Peyer's patch (tissue), 4 donors: ENCODE measurements at regions not wholly inside any gene's neighbourhood (a gene's known extent, or its start where the extent isn't known, plus 50 kb on each side); places are given as distances from the start of the nearest gene placed in this dataset.
"Not testable (repeated sequence)": the region's sequence is repeated elsewhere in the genome, so short reads cannot be mapped to it uniquely, and the experiment has no call there.

Source experiments
- DNase-seq, 3 donors: peaks; one replicate each; pipeline ENCODE4 v3.0.0-alpha.2; 2017 to 2019
- H3K27ac ChIP-seq, 4 donors: fragments of 200-600 bp; sonication (generic); one replicate each; pipeline ENCODE4 v1.5.1; 2016 to 2019
- H3K27me3 ChIP-seq, 2 donors: fragments of 200-600 bp; sonication (generic); one replicate each; pipeline ENCODE4 v1.5.1; 2019
- H3K36me3 ChIP-seq, 3 donors: fragments of 200-600 bp; sonication (generic); one replicate each; pipeline ENCODE4 v1.5.1; 2016 to 2019
- H3K4me1 ChIP-seq, 4 donors: fragments of 200-600 bp; sonication (generic); one replicate each; pipeline ENCODE4 v1.5.1; 2016 to 2019
- H3K4me3 ChIP-seq, 4 donors: fragments of 200-600 bp; sonication (generic); 1 replicate in 3 of 4; 2 replicates in 1 of 4; pipeline ENCODE4 v1.5.1; 2016 to 2019; ENCODE audit warnings: mild to moderate bottlenecking in 1 of 4
- H3K9me3 ChIP-seq, 4 donors: fragments of 200-600 bp; sonication (generic); one replicate each; pipeline ENCODE4 v1.5.1; 2016 to 2019; ENCODE audit warnings: mild to moderate bottlenecking in 1 of 4
- POLR2A ChIP-seq, 2 donors: fragments of 450-650 bp; IDR thresholded peaks; one replicate each; pipeline ENCODE4 v1.5.1; 2017; ENCODE audit warnings: antibody characterized with exemption in 2 of 2, mild to moderate bottlenecking in 2 of 2, moderate library complexity in 2 of 2
- TF ChIP-seq, protein P1 (sequence below), 6 experiments: fragments of 450-650 bp in 4 of 6; fragments of 200-600 bp in 2 of 6; sonication (generic) in 1 of 6; IDR thresholded peaks; one replicate each; pipeline ENCODE4 v1.5.1; 2017 to 2019; ENCODE audit warnings: antibody characterized with exemption in 6 of 6, mild to moderate bottlenecking in 3 of 6, moderate library complexity in 1 of 6

DNA sequence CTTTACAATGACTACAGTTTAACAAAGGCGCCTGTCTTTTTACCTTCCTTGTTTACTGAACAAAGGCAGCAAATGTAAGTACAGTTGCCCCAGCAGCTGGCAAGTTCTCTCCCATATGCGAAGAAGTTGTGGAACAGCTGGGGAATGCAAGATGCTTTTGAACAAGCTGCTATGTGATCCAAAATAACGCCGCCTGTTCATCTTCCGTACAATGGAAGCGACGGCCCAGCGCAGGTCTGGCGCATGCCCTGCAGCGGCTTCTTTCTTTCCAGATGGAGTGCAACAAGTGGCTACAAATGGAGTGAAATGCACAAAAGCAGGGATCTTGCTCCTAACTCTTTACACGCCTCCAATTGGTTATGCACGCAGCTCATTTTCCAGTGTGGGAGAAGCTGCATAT is 97.0 kb upstream of the SVIL start:
- peaks cover 0 to 3% (median 0%) of the 10 kb centered on the region in 4 donors for H3K9me3 ChIP-seq
- TF ChIP-seq POLR2A (IDR thresholded peaks at IDR 0.05): no peak
- peaks cover 0 to 30% (median 0%) of the 10 kb centered on the region in 4 donors for H3K4me1 ChIP-seq
- no peak for DNase-seq
- H3K36me3 ChIP-seq: no peaks in the 10 kb centered on the region
- peak overlapping the region in 1 of 4 donors; percentile 38 for H3K27ac ChIP-seq
- peak overlapping the region in 1 of 4 donors; percentile 9 for H3K4me3 ChIP-seq
- no peaks in the 10 kb centered on the region for H3K27me3 ChIP-seq

DNA sequence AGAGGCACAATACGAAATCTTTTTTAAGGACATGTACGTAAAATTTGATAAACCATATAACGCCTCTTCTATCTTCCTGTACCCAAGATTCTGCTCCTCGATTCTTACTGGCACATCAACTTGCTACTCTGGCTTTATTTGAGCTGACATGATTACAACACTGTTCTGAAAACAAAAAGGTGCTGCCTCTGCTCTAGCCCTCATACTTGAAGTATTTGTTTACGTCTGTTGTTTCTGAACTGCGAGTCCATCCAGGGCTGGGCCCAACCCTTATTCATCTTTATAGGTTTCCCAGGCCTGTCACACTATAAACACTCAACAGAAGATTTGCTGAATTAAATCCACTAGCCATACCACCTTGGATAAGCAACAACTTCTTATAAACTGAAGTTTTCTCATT is 96.2 kb upstream of the SVIL start:
- H3K36me3 ChIP-seq: no peaks in the 10 kb centered on the region
- peaks cover 0 to 3% (median 0%) of the 10 kb centered on the region in 4 donors for H3K9me3 ChIP-seq
- TF ChIP-seq POLR2A (IDR thresholded peaks at IDR 0.05): no peak
- TF ChIP-seq, protein P1, sequence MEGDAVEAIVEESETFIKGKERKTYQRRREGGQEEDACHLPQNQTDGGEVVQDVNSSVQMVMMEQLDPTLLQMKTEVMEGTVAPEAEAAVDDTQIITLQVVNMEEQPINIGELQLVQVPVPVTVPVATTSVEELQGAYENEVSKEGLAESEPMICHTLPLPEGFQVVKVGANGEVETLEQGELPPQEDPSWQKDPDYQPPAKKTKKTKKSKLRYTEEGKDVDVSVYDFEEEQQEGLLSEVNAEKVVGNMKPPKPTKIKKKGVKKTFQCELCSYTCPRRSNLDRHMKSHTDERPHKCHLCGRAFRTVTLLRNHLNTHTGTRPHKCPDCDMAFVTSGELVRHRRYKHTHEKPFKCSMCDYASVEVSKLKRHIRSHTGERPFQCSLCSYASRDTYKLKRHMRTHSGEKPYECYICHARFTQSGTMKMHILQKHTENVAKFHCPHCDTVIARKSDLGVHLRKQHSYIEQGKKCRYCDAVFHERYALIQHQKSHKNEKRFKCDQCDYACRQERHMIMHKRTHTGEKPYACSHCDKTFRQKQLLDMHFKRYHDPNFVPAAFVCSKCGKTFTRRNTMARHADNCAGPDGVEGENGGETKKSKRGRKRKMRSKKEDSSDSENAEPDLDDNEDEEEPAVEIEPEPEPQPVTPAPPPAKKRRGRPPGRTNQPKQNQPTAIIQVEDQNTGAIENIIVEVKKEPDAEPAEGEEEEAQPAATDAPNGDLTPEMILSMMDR (IDR thresholded peaks at IDR 0.05): no peak
- peaks cover 0 to 30% (median 0%) of the 10 kb centered on the region in 4 donors for H3K4me1 ChIP-seq
- H3K4me3 ChIP-seq: no peak overlapping the region
- H3K27me3 ChIP-seq: no peaks in the 10 kb centered on the region
- H3K27ac ChIP-seq: peak overlapping the region in 1 of 4 donors; percentile 38
- DNase-seq: no peak

DNA sequence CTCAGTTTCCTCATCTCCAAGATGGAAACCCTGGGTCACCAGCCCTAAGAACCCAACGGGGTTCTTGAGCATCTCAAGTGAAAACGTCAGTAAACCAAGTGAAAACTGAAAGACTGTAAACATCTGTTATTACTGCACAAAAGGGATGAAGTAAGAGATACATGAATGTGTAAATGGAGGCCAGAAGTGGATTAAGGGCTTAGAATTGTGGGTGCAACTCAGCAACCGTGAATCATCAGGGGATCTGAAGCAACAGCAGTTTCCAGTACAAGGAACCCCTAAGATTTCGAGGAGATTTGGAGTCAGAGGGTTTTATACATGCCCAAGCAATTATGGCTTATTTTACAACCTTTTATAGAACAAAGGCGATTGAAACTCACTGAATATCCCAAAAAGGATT is 95.7 kb upstream of the SVIL start:
- peak overlapping the region in 1 of 4 donors; percentile 38 for H3K27ac ChIP-seq

DNA sequence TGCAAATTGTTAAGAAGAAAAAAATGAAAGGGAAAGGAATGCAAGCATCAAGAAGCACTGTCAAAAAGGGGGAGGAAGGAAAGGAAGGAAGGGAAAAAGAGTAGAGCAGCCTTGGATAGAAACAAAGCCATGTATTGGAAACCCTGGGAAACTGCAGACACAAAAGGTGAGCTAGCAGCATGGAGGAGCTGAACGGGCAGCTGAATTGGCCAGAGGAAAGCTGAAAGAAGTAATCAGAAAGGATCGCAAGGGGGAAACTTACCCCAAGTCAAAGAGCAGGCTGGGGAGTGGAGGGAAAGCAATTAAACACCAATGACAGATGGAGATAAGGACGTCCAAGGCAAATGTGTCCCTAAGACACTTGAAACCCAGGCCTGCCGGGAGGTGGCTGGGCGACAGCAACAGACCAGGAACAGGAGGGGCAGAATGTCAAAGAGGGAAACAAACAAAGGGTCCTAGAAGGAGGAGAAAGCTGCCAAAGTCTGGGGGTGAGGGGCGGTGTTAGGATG is 93.8 kb upstream of the SVIL start:
- Histone ChIP-seq H3K4me1 (peaks cover 0 to 24% (median 0%) of the 10 kb centered on the region in 4 donors), H3K9me3 (no peaks in the 10 kb centered on the region), H3K27ac (peak overlapping the region in 1 of 4 donors; percentile 27), H3K36me3 (no peaks in the 10 kb centered on the region), H3K27me3 (no peaks in the 10 kb centered on the region), H3K4me3 (no peak overlapping the region)
- no peak for DNase-seq
- TF ChIP-seq, protein P1 (IDR thresholded peaks at IDR 0.05): no peak
- no peak for TF ChIP-seq POLR2A (IDR thresholded peaks at IDR 0.05)

More for the DNA sequence above, 95.7 kb upstream of the SVIL start:
- no peaks in the 10 kb centered on the region for H3K36me3 ChIP-seq
- no peak for DNase-seq
- no peak overlapping the region for H3K4me3 ChIP-seq
- peaks cover 0 to 30% (median 0%) of the 10 kb centered on the region in 4 donors for H3K4me1 ChIP-seq
- H3K27me3 ChIP-seq: no peaks in the 10 kb centered on the region
- no peak for TF ChIP-seq POLR2A (IDR thresholded peaks at IDR 0.05)
- TF ChIP-seq, protein P1 (IDR thresholded peaks at IDR 0.05): no peak
- peaks cover 0 to 2% (median 0%) of the 10 kb centered on the region in 4 donors for H3K9me3 ChIP-seq

DNA sequence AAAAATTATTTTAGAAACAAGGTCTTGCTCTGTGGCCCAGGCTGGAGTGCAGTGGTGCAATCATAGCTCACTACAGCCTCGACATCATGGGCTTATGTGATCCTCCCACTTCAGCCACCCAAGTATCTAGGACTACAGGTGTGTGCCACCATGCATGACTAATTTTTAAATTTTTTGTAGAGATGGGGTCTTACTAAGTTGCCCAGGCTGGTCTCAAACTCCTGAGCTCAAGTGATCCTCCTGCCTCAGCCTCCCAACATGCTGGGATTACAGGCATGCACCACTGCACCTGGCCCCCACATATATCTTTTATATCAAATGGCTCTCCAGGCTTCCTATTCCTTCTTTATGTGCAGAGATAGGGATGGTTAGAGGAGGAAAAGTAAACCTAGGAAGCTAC is 91.2 kb upstream of the SVIL start:
- H3K27ac ChIP-seq, H3K36me3 ChIP-seq, H3K27me3 ChIP-seq, DNase-seq, H3K9me3 ChIP-seq, H3K4me3 ChIP-seq: not testable (repeated sequence)
- peaks cover 0 to 21% (median 0%) of the 10 kb centered on the region in 4 donors for H3K4me1 ChIP-seq

DNA sequence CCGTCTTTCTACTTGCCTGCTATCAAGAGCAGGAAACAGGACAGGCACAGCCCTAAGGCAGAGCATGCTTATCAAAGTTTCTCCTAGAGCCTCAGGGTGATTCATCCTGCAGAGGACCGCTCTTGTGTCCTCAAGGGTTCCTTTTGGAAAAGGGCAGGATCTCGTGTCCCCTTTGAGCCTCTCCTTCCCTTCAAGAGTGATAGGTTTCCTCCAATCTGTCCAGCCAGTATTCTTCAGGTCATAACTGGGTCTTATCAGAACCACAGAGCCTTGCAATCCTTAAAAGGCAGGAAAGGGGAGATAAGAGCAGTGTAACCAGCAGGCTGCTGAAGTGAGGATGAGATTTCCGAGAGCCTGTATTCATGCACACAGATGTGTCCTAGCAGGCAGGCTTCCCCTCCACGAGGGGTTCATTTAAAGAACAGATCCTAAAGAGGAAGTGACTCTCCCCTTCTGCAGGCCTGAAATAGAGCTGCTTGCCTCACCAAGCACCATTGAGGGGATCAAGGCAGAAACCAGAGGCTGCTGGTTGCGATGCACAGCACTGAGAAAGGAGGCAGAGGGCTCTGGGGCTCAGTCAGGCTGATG is 90.5 kb upstream of the SVIL start:
- Histone ChIP-seq H3K36me3 (no peaks in the 10 kb centered on the region), H3K9me3 (no peaks in the 10 kb centered on the region), H3K27ac (peak overlapping the region in 1 of 4 donors; percentile 28), H3K4me3 (no peak overlapping the region), H3K4me1 (peaks cover 0 to 16% (median 0%) of the 10 kb centered on the region in 4 donors), H3K27me3 (no peaks in the 10 kb centered on the region)
- peak in 1 of 3 donors; percentile 52 for DNase-seq
- no peak for TF ChIP-seq POLR2A (IDR thresholded peaks at IDR 0.05)
- TF ChIP-seq, protein P1 (IDR thresholded peaks at IDR 0.05): no peak
